Heart left ventricle (tissue), 13 donors: ENCODE measurements at regions not wholly inside any gene's neighbourhood (a gene's known extent, or its start where the extent isn't known, plus 50 kb on each side); places are given as distances from the start of the nearest gene placed in this dataset.

Experiments used
- POLR2A ChIP-seq, 2 donors: fragments of 450-650 bp; IDR thresholded peaks; one replicate each; pipeline ENCODE4 v1.6.1; 2017; ENCODE audit warnings: antibody characterized with exemption in 2 of 2, mild to moderate bottlenecking in 2 of 2, moderate library complexity in 2 of 2
- TF ChIP-seq, protein P1 (sequence below), 12 donors: fragments of 200-600 bp; sonication (generic) in 4 of 12; IDR thresholded peaks; one replicate each; pipeline versions ENCODE4 v1.5.0 to v1.8.0; 2018 to 2022; ENCODE audit warnings: antibody characterized with exemption in 12 of 12, mild to moderate bottlenecking in 5 of 12
- donor health status: ischemic (EF 13 %, LVEDD 7.1; RV severe dilation, severe dysfunction).
- donor health status: DM: no; HTN: yes; CAD: no.
- donor health status: DM: no; HTN: no; CAD: no.
- donor health status: ischemic (EF 25% LVEDD 6.9; RV normal size, moderate dysfunction).
- donor health status: ischemic (EF 25% LVEDD 5.7; RV mildly dilated, moderate dysfunction).
- donor health status: ischemic (EF 35%, LVEDD 5.7; RV mildly dilated, moderate dysfunction).
- donor health status: nonischemic (EF 11% LVEDD 7.7; RV severe dilation, severe dysfunction).
- donor health status: DM: yes; HTN: yes; CAD: no.
- donor health status: PGD.
- donor health status: ischemic (EF 29% LVEDD 5.4; RV normal size, mild dysfunction).
- donor health status: nonischemic (EF 23%, LVEDD 6.1; RV moderate dilation, normal function).

GRCh38 chr5:52727020-52727419, 60.7 kb upstream of the ITGA1 start:
- TF ChIP-seq POLR2A (IDR thresholded peaks at IDR 0.05): no peak
- TF ChIP-seq, protein P1, sequence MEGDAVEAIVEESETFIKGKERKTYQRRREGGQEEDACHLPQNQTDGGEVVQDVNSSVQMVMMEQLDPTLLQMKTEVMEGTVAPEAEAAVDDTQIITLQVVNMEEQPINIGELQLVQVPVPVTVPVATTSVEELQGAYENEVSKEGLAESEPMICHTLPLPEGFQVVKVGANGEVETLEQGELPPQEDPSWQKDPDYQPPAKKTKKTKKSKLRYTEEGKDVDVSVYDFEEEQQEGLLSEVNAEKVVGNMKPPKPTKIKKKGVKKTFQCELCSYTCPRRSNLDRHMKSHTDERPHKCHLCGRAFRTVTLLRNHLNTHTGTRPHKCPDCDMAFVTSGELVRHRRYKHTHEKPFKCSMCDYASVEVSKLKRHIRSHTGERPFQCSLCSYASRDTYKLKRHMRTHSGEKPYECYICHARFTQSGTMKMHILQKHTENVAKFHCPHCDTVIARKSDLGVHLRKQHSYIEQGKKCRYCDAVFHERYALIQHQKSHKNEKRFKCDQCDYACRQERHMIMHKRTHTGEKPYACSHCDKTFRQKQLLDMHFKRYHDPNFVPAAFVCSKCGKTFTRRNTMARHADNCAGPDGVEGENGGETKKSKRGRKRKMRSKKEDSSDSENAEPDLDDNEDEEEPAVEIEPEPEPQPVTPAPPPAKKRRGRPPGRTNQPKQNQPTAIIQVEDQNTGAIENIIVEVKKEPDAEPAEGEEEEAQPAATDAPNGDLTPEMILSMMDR (IDR thresholded peaks at IDR 0.05): no peak
